Stimulated activated naive CD4-positive, alpha-beta T cell treated with Interleukin-2 at 50 U/mL for 16 hours (primary cell): ENCODE measurements at regions not wholly inside any gene's neighbourhood (a gene's known extent, or its start where the extent isn't known, plus 50 kb on each side); places are given as distances from the start of the nearest gene placed in this dataset.

Source experiments
- DNase-seq: peaks from one replicate; lab custom pipeline; 2025; lab: John Stamatoyannopoulos, UW

- no peak for DNase-seq
Observed at GRCh38 chr3:13171704-13172643, 98.7 kb upstream of the IQSEC1 start.

- DNase-seq: no peak
Observed at GRCh38 chr3:13170317-13170716, 97.1 kb upstream of the IQSEC1 start.

- no peak for DNase-seq
Observed at GRCh38 chr3:13168391-13168790, 95.2 kb upstream of the IQSEC1 start.

- DNase-seq: no peak
Observed at GRCh38 chr3:13167829-13168228, 94.6 kb upstream of the IQSEC1 start.

- DNase-seq: no peak
Observed at GRCh38 chr3:13167064-13167743, 94.0 kb upstream of the IQSEC1 start.

- DNase-seq: no peak
Observed at GRCh38 chr3:13166243-13167063, 93.2 kb upstream of the IQSEC1 start.

- no peak for DNase-seq
Observed at GRCh38 chr3:13165576-13165975, 92.3 kb upstream of the IQSEC1 start.

- no peak for DNase-seq
Observed at GRCh38 chr3:13164893-13165492, 91.8 kb upstream of the IQSEC1 start.

- no peak for DNase-seq
Observed at GRCh38 chr3:13163848-13164382, 90.7 kb upstream of the IQSEC1 start.

GRCh38 chr3:13162549-13163320 is 89.5 kb upstream of the IQSEC1 start:
- DNase-seq: no peak

- no peak for DNase-seq
Observed at GRCh38 chr3:13161771-13162535, 88.7 kb upstream of the IQSEC1 start.

GRCh38 chr3:13161021-13161759 is 88.0 kb upstream of the IQSEC1 start:
- DNase-seq: no peak

- no peak for DNase-seq
Observed at GRCh38 chr3:13160619-13161018, 87.4 kb upstream of the IQSEC1 start.

- no peak for DNase-seq
Observed at GRCh38 chr3:13159890-13160289, 86.7 kb upstream of the IQSEC1 start.

GRCh38 chr3:13158871-13159270 is 85.6 kb upstream of the IQSEC1 start:
- DNase-seq: no peak

- no peak for DNase-seq
Observed at GRCh38 chr3:13158408-13158807, 85.2 kb upstream of the IQSEC1 start.

- no peak for DNase-seq
Observed at GRCh38 chr3:13157986-13158385, 84.8 kb upstream of the IQSEC1 start.

- DNase-seq: no peak
Observed at GRCh38 chr3:13152826-13153710, 79.8 kb upstream of the IQSEC1 start.
